NOMO-1 treated with dmso at 0.1 percent for 144 hours (cell line): ENCODE measurements at regions not wholly inside any gene's neighbourhood (a gene's known extent, or its start where the extent isn't known, plus 50 kb on each side); places are given as distances from the start of the nearest gene placed in this dataset.
"Not testable (repeated sequence)": the region's sequence is repeated elsewhere in the genome, so short reads cannot be mapped to it uniquely, and the experiment has no call there.

ENCODE experiments used
- DNase-seq: peaks from one replicate; lab custom pipeline; 2025; ENCODE audit not compliant: unreplicated experiment; lab: John Stamatoyannopoulos, UW

DNA sequence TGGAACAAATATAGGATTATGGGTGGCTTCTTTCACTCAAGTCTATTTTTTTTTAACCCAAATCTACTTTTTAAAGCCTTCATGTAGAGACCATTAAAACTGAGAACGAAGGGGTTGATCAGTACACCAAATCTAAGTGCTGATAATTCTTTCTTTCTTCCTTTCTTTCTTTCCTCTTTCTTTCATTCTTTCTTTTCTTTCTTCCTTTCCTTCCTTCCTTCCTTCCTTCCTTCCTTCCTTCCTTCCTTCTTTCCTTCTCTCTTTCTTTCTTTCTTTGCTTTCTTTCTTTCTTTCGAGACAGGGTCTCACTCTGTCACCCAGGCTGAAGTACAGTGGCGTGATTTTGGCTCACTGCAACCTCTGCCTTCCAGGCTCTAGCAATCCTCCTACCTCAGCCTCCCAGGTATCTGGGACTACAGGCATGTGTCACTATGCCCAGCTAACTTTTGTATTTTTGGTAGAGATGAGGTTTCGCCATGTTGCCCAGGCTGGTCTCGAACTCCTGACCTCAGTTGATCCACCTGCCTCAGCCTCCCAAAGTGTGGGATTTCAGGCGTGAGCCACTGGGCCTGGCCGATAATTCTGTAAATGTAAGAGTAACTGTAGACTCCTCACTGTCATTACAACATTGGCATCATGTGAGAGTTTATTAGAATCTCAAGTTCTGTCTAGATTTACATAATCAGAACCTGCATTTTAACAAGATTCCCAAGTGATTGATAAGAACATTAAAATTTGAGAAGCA, 236.4 kb downstream of the TFEC start:
- no peak for DNase-seq

DNA sequence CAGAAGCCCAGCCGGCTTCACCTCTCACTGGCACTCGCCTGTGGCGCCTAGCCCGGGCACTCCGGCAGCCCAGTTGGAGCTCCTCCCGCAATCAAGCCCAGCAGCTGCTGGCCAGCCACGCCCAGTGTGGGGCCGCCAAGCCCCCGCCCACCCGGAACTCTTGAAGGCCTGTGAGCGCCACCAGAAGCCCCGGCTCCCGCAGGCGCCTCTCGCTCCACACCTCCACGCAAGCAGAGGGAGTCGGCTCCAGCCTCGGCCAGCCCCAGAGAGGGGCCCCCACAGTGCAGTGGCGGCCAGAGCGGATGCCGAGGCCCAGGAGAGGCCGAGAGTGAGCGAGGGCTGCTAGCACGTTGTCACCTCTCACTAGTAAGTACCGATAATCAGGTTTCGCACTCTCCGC, 240.7 kb downstream of the TFEC start:
- DNase-seq = no peak

DNA sequence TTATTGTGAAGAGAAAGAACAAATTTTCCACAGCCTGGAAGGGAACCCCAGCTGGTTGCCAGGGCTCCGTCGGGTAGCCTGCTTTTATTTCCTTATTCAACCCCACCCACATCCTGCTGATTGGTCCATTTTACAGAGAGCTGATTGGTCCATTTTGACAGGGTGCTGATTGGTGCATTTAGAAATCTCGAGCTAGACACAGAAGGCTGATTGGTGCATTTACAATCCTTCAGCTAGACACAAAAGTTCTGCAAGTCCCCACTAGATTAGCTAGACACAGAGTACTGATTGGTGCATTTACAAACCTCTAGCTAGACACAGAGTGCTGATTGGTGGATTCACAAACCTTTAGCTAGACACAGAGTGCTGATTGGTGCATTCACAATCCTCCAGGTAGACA, 241.1 kb downstream of the TFEC start:
- not testable (repeated sequence) for DNase-seq

DNA sequence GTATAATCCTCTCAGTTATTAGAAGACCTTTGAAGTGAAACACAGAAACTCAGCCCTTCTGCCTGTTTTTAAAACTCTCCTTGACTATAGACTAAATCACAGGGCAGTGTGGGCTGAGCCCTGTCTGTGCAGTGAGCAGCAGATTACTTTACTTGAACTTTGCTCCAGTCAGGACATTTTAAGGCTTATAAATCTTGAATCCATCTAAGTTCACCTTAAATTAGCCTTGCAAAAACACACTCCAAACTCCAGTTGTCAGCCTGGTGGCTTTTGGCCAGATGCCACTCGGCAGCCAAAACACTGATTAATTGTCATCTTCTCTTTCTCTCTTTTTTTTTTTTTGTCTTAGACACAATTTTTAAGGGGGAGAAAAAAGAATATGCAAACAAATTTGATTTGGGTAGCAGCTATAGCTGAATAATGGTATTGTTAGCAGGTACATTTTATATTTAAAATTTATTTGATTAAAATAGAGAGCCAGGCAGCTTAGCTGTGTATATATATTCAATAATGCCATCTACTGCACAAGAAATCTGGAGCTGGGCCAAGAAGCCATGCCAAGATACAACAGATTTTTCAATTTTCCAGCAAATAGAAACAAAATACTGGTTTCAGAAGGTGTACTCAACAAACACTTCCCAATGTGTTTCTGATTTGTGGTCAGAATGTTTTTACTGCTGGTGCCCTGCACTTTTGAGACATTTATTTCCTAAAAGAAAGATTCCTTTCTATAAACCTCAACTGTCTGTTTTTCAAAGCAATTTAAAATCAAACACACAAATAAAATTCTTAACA, 247.7 kb downstream of the TFEC start:
- no peak for DNase-seq

DNA sequence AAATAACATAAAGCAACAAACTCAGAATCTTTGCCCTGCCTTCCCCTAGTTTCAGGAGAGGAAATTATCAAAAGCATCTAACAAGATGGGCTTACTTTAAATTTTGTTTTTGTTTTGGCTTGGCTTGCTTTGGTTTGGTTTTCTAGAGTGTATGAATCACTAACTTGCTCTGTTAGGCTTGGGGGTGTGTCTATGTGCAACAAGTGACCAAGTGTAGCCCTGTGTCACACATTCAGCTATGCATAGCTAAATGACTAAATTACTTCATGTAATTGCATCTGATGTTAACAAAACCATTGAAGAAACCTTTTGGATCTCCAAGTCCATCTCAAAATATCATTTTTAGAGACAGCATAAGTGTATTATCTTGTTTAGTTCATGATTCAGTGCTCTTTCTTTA, 251.0 kb downstream of the TFEC start:
- DNase-seq = no peak

DNA sequence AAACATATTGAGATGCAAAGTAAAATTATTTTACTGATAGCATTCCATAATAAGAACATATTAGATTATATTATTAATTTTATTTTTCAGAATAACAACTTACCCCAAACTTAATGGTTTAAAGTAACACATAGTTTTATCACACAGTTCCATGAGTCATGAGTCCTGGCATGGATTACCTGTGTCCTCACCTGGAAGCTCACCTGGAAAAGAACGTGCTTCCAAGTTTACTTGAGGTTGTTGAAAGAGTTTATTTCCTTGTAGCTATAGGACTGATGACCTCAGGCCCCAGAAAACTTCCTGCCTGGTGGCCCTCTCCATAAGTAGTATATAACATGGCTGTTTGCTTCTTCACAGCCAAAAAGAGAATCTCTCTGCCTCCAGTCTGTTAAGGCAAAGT, 254.6 kb downstream of the TFEC start:
- no peak for DNase-seq

DNA sequence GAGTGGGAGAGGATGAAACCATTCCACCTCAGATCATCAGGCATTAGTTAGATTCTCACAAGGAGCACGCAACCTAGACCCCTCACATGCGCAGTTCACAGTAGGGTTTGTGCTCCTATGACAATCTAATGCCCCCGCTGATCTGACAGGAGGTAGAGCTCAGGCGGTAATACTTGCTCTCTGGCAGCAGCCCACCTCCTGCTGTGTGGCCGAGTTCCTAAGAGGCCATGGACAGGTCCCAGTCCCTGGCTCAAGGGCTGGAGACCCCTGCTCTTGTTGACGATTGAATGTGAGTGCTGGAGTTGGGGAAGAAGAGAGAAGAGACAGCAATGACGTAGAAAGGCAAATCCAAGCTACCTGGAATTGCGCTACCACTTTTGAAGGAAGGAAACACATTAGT, 267.2 kb downstream of the TFEC start:
- DNase-seq = no peak

DNA sequence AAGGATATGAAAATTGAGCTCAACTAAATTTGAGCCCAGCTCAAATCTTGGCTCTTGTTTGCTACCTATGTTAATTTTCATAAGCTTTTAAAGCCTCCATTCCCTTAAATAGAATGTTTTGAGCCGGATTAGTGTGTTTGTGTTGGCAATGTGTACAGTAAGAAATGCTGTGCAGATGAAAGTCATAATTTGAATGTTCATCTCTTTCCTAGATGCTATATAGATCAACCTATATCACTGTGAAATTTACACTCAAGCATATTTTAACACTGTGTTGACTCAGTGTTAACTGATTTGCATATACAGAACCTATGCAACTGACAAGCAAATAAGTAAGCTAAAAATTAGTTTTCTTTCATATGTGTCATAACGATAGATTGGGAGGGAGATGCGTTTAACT, 272.5 kb downstream of the TFEC start:
- no peak for DNase-seq

DNA sequence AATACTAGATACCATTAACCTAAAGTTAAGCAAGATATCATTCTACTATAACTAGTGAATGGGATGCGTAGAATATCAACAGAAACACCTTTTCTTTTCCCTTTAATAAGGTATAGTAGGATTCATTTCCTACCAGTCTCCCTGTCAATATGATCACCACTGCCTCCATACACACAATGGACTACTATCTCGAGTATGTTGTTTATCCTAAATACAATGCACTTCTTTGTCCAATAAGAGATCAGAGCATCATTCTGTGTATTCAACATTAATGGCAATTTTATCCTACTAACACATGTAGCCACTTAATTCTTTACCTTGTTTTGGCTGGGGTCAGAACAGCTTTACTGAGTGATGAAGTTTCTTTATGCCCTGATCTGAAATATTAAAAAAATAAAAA, 276.3 kb downstream of the TFEC start:
- no peak for DNase-seq

DNA sequence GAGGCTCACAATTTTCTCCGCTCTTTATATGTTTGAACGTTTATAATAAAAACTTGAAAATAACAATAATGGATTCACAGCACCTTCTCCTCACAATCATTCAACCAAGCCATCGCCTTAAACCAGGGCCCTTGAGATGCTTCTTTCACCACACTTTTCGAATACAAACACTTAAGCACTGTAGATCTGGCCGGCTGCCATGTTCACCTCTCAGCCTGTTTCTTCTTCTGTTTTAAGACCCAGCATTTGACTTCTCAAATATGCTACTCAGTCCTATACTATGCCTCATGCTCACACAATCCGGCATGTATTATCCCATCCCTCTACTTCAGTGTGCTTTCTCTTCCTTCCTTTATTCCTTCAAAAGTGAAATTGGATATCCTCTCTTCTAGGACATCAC, 280.6 kb downstream of the TFEC start:
- DNase-seq = no peak

DNA sequence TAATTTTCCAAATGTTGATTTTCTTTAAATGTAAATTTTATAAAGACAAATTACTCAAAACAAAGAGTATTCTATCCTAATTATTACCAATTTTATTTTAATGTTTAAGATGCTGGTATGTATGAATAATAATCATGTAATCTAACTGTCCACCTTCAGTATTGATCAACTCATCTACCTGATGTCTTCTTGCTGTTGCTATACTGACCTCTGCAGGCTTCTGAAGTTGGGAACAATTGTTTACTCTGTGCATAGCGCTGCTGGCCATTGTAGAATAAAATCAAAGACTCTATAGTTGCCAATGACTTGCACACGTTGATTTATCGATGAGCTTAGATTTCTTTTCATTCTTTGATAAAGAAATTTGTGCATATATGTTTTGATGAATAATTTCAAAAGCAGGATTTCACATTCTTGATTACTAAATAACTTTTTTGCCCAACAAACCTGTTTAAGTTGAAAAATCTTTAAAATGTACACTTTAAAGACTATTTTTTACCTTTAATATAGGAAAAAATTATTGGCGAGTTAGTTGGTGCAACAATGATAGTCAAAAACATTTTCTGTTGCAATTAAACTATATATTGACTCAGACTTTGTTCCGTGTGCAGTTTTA, 282.3 kb downstream of the TFEC start:
- DNase-seq = no peak

DNA sequence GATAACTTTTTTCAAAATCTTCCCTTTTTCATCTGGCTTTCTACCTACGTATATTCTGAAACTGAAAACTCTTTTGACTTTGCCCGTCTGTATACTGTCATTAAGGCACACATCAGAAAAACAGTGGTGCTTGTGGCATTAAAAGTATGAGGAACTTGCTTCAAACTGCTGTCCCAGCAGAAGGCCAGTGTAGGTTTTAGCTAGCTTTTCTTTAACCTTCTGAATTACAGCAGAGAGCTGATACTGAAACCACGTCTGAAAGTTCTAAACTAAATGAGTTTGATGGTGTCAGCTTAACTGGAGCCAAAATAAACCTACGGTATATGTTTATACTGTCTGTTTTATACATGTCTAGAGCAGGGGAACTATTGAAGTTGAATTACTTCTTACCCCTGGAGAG, 283.4 kb downstream of the TFEC start:
- no peak for DNase-seq

DNA sequence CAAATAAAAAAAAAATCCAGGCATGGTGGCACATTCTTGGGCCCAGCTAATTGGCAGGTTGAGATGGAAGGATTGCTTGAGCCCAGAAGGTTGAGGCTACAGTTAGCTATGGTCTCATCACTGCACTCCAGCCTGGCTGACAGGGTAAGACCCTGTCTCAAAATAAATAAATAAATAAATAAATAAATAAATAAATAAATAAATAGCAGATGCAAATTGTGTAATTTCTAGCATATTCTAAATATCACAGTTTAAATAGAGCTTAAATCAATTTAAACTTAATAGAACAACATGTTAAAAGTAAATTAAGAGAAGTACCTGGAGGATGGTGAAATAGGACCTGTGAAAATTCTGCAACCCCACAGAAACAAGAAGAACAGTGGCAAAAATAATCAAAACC, 290.5 kb downstream of the TFEC start:
- DNase-seq = no peak

DNA sequence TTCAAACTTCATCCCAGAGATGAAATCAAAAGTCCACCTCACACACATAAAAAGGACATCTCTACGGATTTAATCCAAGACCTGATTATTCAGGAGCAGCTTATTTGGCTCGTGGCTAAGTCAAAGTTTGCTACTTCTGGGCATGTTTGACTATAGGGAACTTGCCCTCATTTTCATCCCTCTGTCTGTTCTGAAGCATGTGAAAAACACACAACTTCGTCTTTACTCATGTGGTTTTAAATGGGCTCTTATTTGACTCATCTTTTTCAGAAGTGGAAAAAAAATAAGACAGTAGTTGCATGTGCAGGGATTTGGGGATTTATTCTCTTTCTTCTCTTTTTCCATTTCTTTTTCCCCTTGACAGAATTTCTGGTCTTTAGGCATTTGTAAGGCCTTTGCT, 295.9 kb downstream of the TFEC start:
- no peak for DNase-seq

DNA sequence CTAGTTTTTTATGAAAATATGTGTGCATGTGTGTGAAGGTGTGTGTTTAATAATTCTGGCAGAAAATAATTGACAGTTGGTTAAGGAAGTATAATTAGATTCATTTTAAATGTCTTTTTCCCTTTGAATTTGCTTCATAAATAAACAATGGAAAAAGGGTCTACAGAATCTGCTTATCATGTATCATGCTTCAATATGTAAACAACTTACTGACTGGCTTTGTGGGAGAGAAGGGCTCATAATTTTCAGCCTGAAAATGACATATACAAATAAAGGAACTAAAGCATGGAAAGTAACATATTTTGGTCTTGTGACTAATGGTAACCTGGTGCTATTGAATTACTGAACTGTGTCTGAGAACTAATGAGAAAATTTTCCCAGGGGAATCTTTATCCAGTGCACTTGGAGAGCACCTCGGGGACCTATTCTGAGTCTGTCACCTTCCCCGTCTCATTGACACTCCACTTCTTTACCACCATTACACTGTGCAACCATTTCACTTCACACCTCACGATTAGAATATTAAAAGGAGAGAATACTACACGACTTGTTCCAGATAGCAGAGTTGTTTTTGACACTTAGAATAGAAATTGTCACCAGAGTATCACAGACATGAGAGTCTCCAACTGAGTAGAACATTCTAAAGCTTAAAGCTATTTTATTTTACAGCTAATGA, 298.6 kb downstream of the TFEC start:
- no peak for DNase-seq

DNA sequence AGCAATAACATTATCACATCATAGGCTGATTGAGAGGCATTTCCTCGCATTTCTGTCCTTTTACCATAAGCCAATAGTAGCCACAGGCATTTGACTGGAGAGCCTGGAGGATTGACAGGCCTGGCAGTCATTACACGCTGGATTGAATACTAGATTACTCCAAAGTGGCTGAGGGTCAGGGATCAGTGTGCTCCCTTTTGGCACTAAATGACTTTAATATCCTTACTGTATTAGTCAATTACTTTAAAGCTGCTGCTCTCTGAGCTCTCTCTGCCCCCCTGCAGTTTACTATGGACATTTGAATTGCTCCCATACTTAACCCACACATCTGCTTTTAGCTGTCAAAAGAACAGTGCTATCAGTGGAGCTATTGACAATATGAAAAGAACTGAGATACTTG, 302.0 kb downstream of the TFEC start:
- no peak for DNase-seq

DNA sequence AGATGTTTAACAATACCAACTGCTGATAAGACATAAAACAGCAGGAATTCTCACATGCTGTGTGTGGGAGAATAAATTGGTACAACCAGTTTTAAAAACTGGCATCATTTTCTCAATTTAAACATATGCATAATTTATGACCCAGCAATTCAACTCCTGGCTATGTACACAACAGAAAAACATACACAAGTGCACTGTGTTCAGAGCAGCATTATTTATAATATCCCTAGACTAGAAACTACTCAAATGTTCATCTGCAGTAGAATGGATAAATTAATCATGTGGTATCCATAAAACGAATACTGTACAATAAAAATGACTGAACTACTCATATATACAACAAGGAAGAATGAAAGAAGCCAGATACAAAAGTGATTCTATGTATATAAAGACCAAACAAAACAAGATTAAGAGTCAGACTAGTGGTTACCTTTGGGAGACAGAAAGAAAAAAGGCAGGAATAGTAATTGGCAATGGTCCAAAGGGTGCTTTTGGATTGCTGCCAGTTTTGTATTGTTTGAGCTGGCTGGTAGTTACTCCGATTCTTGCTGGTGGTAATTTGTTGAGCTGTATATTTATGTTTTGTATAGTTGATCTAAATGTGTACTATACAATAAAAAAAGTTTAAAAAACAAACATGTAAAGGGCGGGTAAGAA, 306.0 kb downstream of the TFEC start:
- DNase-seq = no peak

DNA sequence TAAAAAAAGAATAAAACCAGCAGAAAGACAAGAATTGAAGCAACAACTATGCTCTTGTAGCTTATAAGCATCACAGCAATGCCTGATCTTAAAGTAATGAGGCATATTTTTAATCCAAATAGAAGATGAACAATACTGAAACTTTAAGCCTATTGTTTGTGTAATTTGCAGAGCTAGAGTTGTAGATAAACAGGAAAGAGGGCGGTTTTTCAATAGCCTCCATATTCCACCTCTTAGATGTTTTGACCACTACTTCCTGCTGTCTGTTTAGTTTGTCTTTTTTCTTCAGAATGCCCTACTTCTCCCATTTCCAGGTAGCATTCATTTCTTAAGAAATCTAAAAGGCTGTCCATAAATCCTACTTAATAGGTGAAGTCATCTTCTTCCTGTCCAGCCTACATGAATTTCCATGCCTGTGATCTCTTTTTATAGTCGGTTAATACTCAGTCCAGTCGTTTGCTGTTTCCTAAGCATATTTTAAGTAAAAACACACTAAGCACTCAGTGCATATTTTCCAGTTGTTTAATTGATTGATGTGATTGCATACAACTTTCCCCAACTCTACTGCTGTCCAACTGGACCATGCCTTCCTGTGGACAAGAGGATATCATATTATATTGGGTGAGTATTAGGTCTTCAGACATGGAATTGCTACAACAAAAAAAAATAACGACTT, 308.1 kb downstream of the TFEC start:
- DNase-seq = no peak

DNA sequence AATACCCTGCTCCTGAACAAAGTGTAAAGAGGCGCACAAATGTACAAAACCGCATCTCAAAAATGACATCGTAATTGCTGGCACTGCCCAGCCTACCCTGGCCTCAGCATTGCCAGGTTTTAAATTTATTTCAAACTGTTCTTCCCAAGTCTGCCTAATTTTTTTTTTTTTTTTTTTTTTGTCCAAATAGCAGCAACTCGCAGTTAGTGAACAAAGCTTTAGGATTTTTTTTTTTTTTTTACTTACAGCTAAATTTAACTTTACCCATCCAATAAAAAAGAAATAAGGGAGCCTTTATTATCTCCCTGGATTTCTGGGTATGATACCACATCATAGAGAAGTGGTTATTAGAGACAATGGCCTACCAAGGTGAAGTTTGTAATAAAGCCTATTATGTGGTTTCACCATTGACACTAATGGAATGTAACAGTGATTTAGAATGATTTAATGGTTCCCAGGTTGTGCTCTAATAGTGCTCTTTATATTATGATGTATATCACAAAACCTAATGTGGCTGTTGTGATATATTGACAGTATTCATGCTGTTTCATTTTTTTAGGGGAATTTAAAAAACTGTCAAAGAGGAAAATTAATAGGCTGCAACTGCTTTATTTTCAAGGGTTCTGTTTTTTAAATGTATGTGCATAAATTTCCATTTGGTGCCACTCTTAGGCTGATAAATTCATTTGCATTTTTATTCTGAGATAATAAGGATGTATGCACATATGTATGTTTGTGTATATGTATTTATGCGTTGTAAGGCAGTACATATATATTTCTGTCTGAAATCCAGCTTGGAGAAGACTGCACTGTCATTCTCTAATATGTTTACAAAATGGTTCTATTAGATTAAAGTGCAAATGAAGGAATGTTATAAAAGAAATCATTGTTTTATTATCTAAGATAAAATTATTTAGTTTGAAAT, 309.0 kb downstream of the TFEC start:
- DNase-seq = no peak

DNA sequence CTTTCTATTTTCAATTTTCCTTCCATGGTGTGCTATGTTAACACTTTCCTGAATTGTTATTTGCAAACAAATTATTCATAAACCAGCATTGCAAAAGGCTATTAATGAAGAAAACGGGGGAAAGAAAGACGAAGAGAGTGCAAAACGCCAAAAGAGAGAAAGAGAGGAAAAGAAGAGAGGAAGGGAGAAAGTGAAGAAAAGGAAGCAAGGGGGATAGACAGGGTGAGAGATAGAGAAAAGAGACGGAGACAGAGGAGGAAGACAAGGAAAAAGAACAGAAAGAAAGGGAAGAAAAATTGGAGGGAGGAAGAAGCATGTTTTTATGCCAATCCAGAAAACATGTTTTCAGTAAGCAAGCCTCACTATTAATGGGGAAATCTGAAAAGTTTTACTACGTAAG, 310.6 kb downstream of the TFEC start:
- no peak for DNase-seq
